Keratinocyte (primary cell): ENCODE measurements at regions not wholly inside any gene's neighbourhood (a gene's known extent, or its start where the extent isn't known, plus 50 kb on each side); places are given as distances from the start of the nearest gene placed in this dataset.

Experiments
- DNase-seq: peaks from one replicate; pipeline ENCODE4 v3.0.0-alpha.2; 2011; ENCODE audit warnings: low read depth, missing footprints, low spot score
- FAIRE-seq: peaks from 2 replicates; lab custom pipeline; 2011; peaks lifted over from hg19 to GRCh38; lab: Jason Lieb, UNC
- H2AFZ ChIP-seq: 2 replicates; pipeline ENCODE4 v1.6.0; 2012; ENCODE audit warnings: low read length, control low read depth, inconsistent platforms; ENCODE audit not compliant: control insufficient read depth
- H3K27ac ChIP-seq: 2 replicates; pipeline ENCODE4 v1.5.1; 2011; ENCODE audit warnings: low read length; ENCODE audit not compliant: control insufficient read depth, insufficient read depth
- H3K27me3 ChIP-seq: 3 replicates; pipeline ENCODE4 v1.6.0; 2011; ENCODE audit warnings: low read length; ENCODE audit not compliant: control insufficient read depth, insufficient read depth; ENCODE audit errors: extremely low read depth
- H3K36me3 ChIP-seq, 2 experiments: 2 replicates in 1 of 2; 3 replicates in 1 of 2; pipeline ENCODE4 v1.5.1; 2011; ENCODE audit warnings: low read length in 2 of 2, mild to moderate bottlenecking in 1 of 2; ENCODE audit not compliant: control insufficient read depth in 2 of 2, insufficient read depth in 2 of 2; ENCODE audit errors: extremely low read depth in 1 of 2
- H3K4me1 ChIP-seq: 3 replicates; pipeline ENCODE4 v1.5.1; 2011; ENCODE audit warnings: low read length; ENCODE audit not compliant: control insufficient read depth, insufficient read depth; ENCODE audit errors: extremely low read depth
- H3K4me2 ChIP-seq: 3 replicates; pipeline ENCODE4 v1.6.0; 2011; ENCODE audit warnings: low read depth, low read length; ENCODE audit not compliant: control insufficient read depth, insufficient read depth; ENCODE audit errors: extremely low read depth
- H3K4me3 ChIP-seq, 3 experiments: fragments of 200-600 bp in 1 of 3; sonication (generic) in 1 of 3; 2 replicates in 2 of 3; 3 replicates in 1 of 3; pipeline ENCODE4 v1.5.1; 2011 to 2016; ENCODE audit warnings: low read length in 3 of 3, mild to moderate bottlenecking in 3 of 3, control low read depth in 2 of 3, inconsistent platforms in 1 of 3, low read depth in 1 of 3, mixed read lengths in 1 of 3, mixed run types in 1 of 3, moderate library complexity in 1 of 3; ENCODE audit not compliant: control insufficient read depth in 2 of 3, insufficient read depth in 2 of 3; ENCODE audit errors: extremely low read depth in 1 of 3
- H3K79me2 ChIP-seq: 2 replicates; pipeline ENCODE4 v1.6.0; 2012; ENCODE audit warnings: low read length; ENCODE audit not compliant: control insufficient read depth, insufficient read depth
- H3K9ac ChIP-seq: 3 replicates; pipeline ENCODE4 v1.6.0; 2011; ENCODE audit warnings: low read length; ENCODE audit not compliant: control insufficient read depth, insufficient read depth; ENCODE audit errors: extremely low read depth
- H3K9me1 ChIP-seq: 3 replicates; pipeline ENCODE4 v1.6.0; 2011; ENCODE audit warnings: low read length; ENCODE audit not compliant: control insufficient read depth, insufficient read depth; ENCODE audit errors: extremely low read depth
- H3K9me3 ChIP-seq: 2 replicates; pipeline ENCODE4 v1.5.1; 2012; ENCODE audit warnings: low read depth, low read length; ENCODE audit not compliant: control insufficient read depth
- H4K20me1 ChIP-seq: 3 replicates; pipeline ENCODE4 v1.6.0; 2011; ENCODE audit warnings: low read length; ENCODE audit not compliant: control insufficient read depth, insufficient read depth; ENCODE audit errors: extremely low read depth
- EZH2 ChIP-seq: IDR thresholded peaks from one replicate; pipeline ENCODE4 v1.6.1; 2012; ENCODE audit warnings: inconsistent platforms, mild to moderate bottlenecking, low read length, moderate library complexity
- dilution Hi-C: fragments of 300-500 bp; cut with MboI; formaldehyde crosslinking; loops from one replicate; pipeline ENCODE4 v1.7.0; 2020; ENCODE audit warnings: low sequenced_read_pairs; ENCODE audit not compliant: extremely low pct_ligation_motif_present
- TF ChIP-seq, protein P1 (sequence below), 3 experiments: IDR thresholded peaks in 1 of 3; conservative IDR thresholded peaks in 1 of 3; optimal IDR thresholded peaks in 1 of 3; 2 replicates in 2 of 3; 3 replicates in 1 of 3; pipeline versions ENCODE3 to v1.5.1; 2011; ENCODE audit warnings: low read length in 3 of 3, mild to moderate bottlenecking in 3 of 3, moderate library complexity in 2 of 3, control low read depth in 1 of 3, inconsistent platforms in 1 of 3; ENCODE audit not compliant: insufficient read depth in 2 of 3; ENCODE audit errors: extremely low read depth in 1 of 3

DNA sequence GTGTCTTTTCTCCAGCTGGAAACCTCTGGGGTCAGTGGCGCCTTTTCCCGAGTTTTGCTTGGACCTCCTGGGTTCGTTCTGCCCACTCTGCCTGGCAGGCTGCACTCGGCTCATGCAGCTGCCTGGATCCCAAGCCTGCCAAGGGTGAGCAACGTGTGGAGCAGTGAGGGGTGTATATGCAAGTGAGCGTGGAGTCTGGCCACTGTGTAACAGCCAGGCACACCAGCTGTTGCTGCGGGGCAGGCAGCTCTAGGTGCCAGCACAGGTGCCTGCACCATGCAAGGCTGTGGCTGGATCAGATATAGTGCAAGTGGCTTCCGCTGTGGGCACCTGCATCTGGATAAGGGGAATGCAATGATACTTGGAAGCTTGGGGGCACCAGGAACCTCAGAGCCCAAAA lies 699.4 kb downstream of the SLITRK1 start:
- Histone ChIP-seq H3K4me2 (no peak overlapping the region), H3K27me3 (no peaks in the 10 kb centered on the region), H3K4me3 (no peak overlapping the region), H4K20me1 (no peaks in the 10 kb centered on the region), H3K27ac (no peak overlapping the region), H3K79me2 (no peaks in the 10 kb centered on the region), H3K4me1 (no peaks in the 10 kb centered on the region), H3K9me3 (no peaks in the 10 kb centered on the region), H2AFZ (no peak overlapping the region), H3K36me3 (no peaks in the 10 kb centered on the region), H3K9ac (no peak overlapping the region), H3K9me1 (no peaks in the 10 kb centered on the region)
- DNase-seq = no peak
- FAIRE-seq = no peak
- dilution Hi-C loops = no loop called here
- no peak for TF ChIP-seq EZH2
- TF ChIP-seq, protein P1, sequence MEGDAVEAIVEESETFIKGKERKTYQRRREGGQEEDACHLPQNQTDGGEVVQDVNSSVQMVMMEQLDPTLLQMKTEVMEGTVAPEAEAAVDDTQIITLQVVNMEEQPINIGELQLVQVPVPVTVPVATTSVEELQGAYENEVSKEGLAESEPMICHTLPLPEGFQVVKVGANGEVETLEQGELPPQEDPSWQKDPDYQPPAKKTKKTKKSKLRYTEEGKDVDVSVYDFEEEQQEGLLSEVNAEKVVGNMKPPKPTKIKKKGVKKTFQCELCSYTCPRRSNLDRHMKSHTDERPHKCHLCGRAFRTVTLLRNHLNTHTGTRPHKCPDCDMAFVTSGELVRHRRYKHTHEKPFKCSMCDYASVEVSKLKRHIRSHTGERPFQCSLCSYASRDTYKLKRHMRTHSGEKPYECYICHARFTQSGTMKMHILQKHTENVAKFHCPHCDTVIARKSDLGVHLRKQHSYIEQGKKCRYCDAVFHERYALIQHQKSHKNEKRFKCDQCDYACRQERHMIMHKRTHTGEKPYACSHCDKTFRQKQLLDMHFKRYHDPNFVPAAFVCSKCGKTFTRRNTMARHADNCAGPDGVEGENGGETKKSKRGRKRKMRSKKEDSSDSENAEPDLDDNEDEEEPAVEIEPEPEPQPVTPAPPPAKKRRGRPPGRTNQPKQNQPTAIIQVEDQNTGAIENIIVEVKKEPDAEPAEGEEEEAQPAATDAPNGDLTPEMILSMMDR (optimal IDR thresholded peaks at IDR 0.05 in 1 of 3, IDR thresholded peaks at IDR 0.05 in 1 of 3, conservative IDR thresholded peaks at IDR 0.05 in 1 of 3; ENCODE audit: extremely low read depth in 1 of 3, insufficient read depth in 2 of 3, low read length in 3 of 3) = no peak

DNA sequence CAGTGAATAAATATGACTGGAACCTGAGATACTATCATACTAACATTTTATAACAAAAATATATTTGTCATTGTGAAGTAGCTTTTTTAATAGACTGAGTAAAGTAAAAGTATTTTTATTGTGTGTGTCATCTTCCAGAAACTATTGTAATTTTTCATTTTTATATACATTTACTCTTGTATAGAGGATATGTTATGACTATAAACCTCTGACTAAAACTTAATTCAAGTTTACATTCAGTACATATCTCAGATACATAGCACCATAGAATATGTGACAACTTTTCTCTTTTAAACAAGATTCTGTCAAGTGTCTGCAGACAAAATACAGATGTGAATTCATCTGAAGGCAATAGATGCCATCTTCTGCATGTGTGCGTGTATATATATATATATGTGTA lies 704.3 kb downstream of the SLITRK1 start:
- Histone ChIP-seq H3K36me3 (no peaks in the 10 kb centered on the region), H3K27ac (no peak overlapping the region), H3K4me3 (no peak overlapping the region), H4K20me1 (no peaks in the 10 kb centered on the region), H3K4me1 (no peaks in the 10 kb centered on the region), H3K9me1 (no peaks in the 10 kb centered on the region), H3K79me2 (no peaks in the 10 kb centered on the region), H3K4me2 (no peak overlapping the region), H3K9ac (no peak overlapping the region), H3K27me3 (no peaks in the 10 kb centered on the region), H3K9me3 (no peaks in the 10 kb centered on the region), H2AFZ (no peak overlapping the region)
- dilution Hi-C loops = no loop called here
- TF ChIP-seq, protein P1 (optimal IDR thresholded peaks at IDR 0.05 in 1 of 3, IDR thresholded peaks at IDR 0.05 in 1 of 3, conservative IDR thresholded peaks at IDR 0.05 in 1 of 3; ENCODE audit: extremely low read depth in 1 of 3, insufficient read depth in 2 of 3, low read length in 3 of 3) = no peak
- no peak for TF ChIP-seq EZH2
- DNase-seq (no peak), FAIRE-seq (no peak)
